HG03066 (cell line): ENCODE measurements at regions not wholly inside any gene's neighbourhood (a gene's known extent, or its start where the extent isn't known, plus 50 kb on each side); places are given as distances from the start of the nearest gene placed in this dataset.

Experiments
- ATAC-seq: cut with Tn5 transposase; IDR thresholded peaks from one replicate; pipeline ENCODE4 v1.9.1; 2021; ENCODE audit warnings: low read depth; ENCODE audit not compliant: unreplicated experiment

DNA sequence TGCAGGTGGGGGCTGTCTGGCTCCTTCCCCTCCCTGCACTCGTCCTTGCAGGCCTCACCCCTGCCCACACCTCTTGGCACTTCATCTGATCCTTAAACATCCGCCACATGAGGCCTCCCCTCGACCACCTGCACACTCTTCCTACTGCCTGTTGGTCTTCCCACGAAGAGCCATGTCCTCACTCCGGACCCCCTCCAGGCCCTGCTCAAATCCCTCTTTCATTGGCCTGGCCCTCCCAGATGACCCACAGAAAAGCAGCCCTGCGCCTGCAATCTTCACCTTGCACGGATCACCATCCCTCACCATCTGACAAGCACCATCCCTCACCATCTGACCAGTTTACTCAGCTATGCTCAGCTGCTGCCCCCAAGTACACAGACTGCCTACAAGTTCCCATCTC is 193.6 kb downstream of the BCL11B start:
- no peak for ATAC-seq

DNA sequence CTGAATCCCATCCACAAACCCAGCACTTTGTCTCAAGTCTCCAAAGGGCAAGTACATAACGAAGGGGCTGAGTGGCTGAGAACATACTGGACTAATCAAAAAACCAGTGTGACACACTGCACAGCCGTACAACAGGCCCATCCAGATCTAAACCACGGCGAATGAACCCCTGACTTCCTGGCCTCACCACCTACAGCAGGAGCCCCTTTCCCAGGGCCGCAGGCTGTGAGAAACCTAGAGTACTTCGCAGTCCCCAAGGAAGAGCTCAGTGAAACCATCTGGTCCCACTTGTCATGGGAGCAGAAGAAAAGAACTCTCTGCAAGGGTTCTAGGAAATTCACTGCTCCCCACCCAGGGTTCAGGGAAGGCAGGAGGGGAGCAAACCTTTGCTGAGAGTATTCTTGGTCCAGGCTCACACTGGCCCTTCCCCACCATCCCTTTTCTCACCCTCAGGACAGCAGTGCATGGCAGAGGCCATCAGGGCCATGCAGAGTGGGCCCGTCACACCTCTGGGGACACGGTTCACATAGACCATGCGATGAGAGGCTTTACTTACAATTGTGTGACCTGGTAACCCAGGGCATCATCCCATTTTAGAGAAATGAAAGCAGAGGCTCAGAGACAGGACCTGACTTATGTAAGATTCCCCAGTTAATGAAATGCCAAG is 192.8 kb downstream of the BCL11B start:
- no peak for ATAC-seq

DNA sequence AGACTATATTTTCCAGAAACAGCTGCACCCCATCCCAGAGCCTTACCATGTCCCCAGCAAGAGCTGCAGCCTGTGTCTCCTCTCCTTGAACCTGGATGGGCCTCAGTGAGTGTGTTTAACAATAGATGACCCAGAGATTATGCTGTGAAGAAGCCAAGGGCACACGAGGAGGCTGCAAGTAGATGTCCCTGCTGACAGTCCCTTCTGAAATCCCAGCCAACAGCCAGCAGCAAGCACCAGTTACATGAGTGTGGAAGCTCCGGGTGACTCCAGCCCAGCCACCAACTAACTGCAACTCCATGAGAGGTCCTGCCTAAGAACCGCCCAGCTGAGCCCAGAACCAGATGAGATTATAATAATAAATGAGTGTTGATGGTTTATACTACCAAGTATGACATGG is 191.7 kb downstream of the BCL11B start:
- no peak for ATAC-seq

DNA sequence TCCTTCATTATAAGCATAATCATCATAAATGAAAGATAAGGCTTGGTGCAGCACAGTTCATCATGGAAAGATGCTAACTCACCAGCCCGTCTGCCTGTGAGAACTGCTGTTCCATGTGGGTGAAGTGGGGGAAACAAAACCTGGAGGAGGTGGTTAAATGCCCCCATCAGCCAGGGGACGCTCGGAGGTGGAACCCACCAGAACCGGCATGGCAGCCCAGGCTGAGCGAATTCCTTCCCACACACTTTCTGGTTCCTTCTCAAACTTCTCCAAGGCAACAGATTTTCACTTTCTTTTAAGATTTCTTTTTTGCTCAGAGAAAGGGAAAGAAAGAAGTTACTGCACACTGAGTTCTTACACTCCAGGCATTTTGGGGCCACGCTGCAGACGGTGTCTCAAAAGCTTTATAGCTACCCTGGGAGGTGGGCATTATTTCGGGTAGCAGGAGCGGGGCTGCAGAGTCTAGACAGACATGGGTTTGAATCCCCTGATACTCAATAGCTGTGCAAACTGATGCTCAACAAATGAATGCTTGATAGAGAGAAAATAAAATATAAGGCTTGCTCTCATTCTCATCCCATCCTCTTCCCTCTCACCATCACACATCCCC is 190.7 kb downstream of the BCL11B start:
- no peak for ATAC-seq

DNA sequence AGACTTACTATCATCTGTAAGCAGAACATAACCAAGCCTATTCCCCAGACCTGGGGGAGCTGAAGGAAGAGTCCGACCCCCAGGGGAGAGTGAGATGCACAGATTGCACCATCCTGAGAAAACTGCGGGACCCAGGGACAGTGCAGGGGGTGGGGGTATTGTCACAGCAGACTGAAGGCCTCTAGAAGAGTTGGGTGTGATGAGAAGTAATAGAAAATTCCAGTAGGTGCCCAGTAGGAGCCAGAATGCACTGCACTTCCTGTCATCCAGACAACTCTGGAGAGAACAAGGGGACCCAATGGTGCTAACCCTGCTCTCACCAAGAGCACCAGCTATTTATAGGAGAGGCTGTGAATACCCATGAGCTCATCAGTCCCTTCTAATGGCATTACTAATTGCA is 190.1 kb downstream of the BCL11B start:
- ATAC-seq, result no peak

DNA sequence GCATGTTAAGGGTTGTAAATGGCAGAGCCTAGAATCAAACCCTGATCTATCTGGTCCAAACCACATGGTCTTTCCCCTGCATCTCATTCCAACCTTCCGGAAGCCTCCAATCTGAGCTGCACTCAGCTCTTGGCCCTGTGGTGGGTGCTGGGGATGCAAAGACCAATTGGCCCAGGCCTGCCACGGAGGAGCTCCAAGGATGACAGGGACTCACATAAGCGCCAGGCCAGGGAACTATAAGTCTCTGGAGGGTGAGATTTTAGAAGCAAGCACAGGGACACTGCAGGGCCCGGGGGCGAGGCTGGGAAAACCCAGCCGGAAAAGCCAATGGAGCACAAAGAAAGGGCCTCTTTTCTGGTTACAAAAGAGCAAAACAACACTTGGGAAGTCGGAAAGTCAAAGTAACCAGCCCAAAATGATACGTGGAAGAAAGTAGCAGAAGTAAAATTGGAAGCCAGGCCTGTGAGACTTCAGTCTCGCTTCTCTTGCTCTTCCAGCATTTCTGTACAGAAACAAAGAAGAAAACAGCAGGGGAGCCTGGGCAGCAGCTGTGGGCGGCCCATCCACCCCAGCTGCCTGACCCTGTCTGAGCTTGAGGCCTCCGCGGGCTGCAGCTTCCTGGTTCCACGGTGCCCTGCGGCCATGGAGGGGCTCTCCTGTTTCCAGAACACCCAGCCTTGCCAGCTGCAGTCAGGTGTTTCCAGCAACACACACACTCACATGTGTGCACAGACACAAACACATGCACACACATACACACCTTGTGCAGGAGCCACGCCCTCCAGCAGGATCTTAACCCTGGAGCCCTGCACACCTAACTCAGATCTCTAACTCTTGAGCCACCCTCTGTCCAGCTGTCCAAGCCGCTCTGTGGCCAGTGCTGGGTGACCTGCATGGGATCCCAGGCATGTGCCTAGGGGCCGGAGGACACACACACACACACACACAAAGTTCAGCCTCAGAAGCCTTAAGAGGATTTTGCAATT is 178.2 kb downstream of the BCL11B start:
- ATAC-seq, result no peak

DNA sequence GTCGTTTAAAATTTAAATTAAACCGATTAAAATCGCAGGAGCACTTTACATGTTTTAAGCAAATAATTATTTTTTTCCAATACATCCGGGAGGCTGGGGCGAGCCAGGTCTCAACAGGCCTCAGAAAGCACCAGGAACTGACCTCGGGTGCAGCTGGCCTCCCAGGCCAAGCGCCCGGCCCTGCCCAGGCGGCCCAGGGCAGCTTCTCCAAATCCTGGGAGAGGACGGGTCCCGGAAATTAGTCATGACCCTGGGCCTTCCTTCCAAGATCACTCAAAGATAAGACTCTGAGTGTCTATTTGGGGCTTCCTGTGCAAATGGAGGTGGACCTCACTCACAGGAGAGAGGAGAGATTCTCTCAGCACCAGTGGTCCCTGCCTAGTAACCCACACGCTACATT is 177.1 kb downstream of the BCL11B start:
- ATAC-seq, result no peak

DNA sequence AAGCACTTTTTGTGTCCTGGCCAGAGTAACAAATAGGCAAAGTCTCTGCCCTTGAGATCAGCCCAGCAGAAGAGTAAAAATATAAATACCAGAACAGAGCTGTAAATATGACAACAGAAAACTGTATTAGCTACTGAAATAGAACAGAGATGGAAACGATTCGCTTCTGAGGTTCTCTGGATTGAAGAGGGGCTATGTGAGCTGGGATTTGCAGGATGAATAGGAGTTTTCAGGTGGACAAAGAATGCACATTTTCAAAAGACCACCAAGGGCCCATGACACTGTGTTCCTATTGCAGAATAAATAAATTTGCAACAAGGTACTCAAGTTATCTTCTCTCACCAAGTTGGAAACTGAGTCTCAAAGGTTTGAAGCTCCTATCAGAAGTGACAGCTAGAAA is 176.6 kb downstream of the BCL11B start:
- ATAC-seq, result no peak

DNA sequence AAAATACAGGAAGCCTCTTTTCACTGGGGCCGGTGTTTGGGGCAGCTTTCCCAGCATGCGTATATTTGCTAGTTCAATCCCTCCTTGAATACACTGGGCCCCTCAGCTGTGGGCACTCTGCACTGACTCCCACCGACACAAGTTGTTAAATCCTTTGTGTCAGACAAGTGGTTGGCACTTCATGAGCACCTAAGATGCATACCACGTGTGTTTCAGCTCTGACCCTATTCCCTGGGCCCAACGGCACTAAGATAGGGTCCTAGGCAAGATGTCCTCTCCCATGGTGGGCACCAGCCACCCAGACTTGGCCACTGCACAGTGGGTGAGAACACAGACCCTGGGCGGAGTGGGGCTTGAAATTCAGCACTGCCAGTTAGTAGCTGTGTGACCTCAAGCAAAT is 173.8 kb downstream of the BCL11B start:
- no peak for ATAC-seq

DNA sequence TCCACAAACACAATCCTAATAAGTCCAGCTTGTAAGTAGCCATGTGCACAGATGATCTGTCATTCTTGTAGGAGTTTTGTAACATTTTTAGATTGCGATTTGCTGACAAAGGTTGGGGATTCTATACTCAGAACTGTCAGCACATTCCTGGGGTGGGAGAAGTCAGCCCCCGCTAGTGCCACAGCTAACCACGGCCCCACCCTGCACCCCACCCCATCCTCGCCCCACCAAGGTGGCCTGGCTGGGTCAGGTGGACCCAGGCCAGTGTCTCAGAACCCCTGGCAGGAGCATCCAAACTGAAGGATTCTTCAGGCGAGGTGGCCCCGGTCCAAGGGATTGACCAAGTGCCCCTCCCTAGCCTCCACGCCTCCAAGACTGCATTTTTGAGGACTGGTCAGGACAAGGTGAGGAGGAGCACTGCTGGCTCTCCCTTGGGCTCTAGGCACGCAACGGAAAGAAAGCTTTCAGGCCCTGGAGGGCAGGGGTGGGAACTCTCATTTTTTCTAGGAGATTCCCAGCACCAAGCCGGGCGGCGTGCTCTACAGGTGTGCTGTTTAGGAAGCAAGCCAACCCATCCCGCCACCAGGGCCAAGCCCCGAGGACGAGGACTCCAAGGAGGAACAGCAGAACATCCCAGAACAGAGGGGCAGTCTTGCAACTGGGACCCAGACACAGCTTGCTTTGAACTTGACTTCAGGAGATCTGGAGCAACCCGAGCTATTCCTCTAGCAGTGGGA is 172.8 kb downstream of the BCL11B start:
- ATAC-seq, result no peak

DNA sequence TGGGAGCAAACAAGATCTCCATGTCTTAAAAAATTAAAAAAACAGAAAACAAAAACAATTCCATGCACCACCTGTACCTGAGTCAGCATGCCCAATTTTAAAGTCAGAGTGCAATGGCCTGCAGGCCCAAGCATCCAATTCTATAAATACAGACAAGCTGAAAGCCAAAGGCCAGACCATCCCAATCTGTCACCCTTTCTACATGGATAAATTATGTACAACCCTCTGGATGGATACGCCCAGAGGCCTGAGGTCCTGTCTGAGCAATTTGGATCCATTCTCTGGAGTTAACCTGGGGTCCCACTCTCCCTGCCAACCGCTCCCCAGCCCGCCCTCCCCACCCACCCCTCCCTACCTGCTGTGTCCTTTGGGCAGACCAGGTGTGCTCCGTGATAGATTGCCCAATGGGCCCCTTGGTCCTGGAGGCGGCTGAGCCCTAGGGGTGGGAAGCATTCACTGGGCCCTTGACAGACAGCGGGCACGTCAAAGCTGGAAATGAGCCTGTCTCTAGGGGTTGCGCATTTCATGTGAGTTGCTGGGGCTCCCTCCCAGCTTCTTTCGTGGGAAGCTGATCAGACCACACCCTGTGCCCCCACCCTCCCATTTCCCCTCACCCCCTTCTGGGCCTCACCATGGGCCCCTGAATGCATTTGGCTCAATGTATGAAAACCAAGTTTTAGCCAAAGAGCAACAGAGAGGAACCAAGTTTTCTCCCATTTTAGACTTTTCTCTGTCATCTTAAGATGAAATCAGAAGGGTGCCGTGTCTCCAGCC is 171.3 kb downstream of the BCL11B start:
- no peak for ATAC-seq

DNA sequence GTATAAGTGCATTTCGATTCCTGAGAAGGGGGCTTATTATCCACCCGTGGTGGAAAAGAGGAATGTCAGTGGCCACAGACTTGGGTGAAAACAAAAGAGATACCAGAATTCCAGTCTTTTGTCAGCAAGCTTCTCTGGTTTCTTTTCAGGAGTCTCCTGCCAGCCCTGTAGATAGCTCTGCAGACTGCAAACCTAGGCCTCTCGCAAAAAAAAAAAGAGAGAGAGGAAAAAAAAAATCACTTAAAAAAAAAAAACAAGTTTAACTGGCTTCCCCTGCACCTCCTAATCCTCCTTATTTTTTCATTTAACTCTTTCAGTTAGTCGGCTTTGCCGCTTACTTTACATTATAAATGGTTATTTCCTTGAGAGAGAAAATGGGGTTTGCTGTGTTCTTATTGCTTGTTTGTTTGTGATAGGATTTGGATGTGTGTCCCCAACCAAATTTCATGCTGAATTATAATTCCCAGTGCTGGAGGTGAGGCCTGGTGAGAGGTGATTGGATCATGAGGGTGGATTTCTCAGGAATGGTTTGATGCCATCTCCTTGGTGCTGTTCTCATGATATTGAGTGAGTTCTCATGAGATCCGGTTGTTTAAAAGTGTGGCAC is 170.0 kb downstream of the BCL11B start:
- ATAC-seq, result no peak

DNA sequence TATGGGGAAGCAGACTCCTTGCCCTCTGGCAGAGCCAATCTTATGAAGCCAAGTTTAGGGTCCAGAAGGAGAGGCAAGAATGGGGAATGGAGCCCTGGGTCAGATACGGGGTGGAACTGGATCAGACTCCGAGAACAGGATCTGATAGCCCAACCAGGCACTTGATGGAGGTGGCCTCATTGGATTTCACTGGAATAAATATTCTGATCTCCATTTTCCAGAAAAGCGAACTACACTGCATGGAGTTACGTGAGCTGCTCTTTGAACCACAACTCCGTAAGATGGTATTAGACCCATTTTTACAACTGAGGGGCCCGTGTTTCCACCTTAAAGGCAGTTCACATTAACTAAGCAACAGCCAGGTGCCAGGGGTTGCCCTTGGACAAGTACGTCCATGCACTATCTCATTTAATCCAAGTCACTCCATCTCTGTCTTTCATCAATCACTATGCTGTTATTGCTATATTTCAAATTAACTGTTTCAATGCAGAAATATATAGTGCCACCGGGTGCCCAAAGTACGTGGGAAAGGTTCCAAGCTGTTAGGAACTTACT is 155.2 kb downstream of the BCL11B start:
- ATAC-seq, result no peak

DNA sequence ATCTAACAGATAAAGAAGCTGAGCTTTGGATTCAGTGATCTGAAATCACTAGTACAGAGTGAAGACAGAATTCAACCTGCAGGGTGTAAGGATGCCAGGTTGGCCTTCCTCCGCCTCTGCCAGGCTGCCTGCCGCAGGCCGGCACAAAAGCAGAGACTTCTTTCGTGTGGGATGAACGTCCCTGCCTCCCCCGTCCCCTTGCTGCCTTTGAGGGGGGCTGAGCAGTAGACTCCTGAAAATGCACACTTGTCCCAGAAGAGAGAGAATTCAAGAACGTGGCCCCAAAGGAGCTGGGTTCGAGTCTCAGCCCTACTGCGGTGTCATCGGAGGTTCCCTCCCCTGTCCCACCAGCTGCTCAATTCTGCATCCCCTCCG is 154.3 kb downstream of the BCL11B start:
- ATAC-seq, result no peak

DNA sequence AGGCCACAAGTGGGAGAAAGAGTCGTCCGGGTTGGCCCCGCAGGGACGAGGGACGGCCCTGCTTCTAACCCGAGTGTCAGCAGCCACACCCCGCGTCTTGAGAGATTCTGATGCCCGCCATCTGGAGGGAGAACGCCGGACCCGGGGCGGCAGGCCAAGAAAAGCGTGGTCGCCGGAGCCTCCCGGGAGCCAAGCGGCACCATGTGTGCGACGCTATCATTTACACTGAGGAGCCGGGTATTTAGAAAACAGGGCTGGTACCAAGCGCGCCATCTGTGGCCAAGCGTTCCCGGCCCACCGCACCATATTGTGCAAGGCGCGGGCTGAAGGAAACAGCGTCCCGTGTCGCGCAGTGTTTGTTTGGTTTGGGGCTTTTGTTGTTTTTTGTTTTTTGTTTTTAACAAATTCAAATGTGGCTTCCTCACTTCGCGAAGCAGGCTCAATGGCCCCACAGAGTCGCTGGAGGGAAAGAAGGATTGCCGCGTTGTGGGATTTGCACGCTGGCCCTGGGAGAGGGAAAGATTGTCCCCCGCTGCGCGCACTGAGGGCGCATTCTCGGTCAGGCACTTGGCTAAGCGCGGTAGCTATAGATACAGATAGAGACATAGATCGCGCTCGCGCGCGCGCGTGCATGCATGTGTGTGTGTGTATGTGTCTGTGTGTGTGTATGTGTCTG is 153.8 kb downstream of the BCL11B start:
- ATAC-seq, result no peak

DNA sequence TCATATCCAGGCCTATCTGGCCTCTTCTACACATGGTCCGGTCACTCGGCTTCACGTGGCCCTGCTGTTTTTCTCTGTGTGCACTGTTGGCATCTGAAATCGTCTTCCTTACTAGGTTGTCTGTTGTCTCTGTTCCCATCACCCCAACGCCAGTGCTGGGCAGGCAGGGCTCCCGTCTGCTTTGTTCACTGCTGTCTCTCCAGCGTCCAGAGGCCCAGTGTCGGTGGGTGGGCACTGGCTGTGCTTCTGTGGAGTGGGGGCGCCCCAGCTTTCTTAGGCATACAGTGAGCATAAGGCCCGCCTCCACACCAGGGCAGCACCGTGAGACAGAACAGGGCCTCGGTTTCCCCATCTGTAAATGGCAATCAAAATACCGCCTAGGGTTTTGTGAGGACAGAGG is 153.1 kb downstream of the BCL11B start:
- ATAC-seq, result no peak
